UCSD-AML1 (cell line): ENCODE measurements at regions not wholly inside any gene's neighbourhood (a gene's known extent, or its start where the extent isn't known, plus 50 kb on each side); places are given as distances from the start of the nearest gene placed in this dataset.

ENCODE experiments used
- DNase-seq: peaks from one replicate; lab custom pipeline; 2025; ENCODE audit not compliant: unreplicated experiment; lab: John Stamatoyannopoulos, UW

DNA sequence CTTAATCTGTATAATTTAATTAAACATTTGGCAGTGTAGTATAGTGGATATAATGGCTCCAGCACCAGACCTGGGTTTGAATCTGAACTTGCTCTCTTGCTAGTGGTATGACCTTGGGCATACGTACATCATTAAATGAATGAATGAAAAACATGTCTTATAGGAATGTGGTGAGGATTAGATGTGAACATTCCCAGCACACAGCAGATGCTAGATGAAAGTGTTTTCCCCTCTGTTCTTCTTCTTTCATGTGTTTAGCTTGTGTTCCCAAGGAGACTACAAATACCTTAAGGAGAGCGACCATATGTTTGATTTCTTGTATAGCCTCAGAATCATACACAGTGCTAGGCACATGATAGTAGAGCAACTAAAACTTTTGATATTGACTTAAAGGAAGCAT lies 56.5 kb downstream of the CT47B1 start:
- DNase-seq, result no peak

DNA sequence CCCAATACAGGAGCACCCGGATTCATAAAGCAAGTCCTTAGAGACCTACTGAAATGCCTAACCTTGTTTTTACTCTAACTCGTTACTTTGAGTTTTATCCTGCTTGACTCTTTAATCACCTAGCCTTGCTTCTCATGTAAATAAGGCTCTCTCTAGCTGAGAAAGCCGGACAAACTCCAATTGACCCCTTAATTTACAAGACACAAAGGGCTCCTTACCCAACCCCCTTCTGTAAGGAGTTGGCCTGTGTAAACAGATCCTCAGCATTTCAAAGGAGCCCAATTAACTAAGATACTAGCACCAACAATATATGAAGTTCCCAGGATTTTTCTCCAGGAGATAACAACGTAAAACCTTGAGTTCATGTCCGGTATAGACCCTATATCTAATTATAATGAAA lies 61.7 kb downstream of the CT47B1 start:
- no peak for DNase-seq

DNA sequence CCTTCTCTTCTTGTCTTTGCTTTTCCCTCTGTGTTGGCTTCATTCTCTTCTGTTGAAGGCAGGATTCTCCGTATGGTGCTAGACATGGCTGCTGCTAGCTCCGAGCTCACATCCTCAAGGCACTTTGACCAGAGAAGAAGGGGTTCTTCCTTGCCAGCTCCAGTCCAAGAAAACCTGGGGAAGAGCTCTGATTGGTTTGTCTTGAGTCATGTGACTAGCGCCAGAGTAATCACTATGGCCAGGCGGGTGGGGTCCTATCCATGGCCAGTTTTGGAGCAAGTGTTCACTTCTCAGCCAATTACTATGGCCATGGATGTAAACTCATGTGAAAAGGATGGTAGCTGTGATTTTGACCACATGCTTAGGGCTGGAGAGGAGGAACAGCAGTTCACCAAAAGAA lies 74.2 kb downstream of the CT47B1 start:
- no peak for DNase-seq

DNA sequence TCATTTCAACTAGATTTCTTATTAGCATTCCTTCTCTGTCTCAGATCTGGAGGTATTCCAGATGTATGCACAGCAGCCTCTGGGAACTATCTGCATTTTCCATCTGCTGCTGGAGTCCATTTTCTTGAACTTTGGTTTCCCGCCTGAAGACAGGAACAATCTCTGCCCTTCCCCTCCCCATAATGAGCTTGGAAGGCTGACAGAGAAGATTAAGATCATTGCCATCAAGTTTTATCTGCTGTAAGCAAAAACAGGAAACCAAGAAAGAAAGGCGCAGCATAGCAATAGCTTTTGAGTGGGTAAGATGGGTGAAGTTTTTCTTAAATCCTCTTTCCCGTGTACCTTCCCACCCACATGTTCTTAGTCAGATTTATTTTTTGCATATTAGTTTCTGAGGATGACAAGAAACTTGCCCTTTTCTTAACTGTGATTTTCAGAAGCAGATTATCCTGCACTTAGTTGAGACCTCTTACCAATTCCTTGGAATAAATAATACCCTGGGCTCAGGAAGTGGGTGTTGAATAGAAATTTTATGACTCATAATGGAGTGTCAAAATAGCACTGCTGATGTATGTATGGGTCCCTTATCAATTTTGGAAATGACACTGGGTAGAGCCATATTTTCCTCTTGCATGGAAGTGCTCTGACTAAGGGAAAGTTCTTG lies 78.3 kb downstream of the CT47B1 start:
- DNase-seq, result no peak

DNA sequence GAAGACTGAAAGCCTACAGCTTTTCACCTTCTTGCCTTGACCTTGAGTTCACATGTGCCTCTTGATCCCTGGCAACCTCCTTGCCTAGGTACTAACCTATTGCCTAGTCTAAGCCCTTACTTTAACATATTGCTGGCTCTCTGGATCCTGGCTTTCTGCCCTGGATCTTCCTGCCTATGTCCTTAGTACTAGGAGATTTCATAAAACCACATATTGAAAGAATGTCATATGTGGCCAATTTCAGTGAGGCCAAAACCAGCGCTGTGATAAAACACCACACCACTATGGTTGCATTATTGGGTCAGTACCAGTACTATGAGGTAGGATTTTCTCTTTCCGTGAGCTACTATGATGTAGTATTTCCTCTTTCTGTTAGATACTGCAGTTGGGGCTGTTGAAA lies 80.4 kb downstream of the CT47B1 start:
- no peak for DNase-seq

DNA sequence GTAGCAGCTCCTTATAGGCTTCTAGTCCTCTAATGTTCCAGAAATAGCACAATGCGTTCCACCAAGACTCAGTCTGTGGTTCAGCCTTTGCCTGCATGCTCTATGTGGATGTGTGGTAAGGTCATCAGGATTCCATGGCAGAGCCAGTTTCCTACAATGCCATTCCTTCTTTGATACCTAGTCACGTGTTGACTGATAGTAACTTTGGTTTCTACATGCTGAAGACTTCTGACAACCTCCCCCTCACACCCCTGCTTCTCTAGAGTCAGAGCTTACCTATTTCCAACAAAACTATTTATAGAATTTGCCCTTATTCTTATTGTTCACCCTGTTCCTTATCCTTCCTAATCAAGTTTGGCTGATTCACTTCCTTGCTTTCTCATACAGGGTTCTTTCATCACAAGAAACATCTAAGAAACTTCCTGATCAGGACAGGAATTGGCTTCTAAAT lies 81.1 kb downstream of the CT47B1 start:
- DNase-seq, result no peak

DNA sequence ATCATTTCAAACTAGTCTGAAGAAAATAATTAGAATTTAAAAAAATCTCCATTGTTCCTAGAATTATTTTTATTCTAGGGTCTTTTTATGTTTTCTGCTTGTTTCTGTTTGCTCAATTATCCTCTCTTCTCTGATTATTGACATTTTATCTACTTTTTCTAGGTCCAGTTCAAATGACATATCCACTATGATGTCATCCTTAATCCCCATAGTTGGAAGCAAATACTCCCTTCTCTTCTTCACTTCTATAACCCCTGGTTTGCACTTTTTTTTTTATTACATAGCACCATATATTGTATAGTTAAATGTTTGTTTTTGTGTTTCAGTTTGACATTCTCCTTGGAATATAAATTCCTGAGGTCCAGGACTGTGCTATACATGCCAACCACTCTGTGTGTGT lies 82.6 kb downstream of the CT47B1 start:
- no peak for DNase-seq

DNA sequence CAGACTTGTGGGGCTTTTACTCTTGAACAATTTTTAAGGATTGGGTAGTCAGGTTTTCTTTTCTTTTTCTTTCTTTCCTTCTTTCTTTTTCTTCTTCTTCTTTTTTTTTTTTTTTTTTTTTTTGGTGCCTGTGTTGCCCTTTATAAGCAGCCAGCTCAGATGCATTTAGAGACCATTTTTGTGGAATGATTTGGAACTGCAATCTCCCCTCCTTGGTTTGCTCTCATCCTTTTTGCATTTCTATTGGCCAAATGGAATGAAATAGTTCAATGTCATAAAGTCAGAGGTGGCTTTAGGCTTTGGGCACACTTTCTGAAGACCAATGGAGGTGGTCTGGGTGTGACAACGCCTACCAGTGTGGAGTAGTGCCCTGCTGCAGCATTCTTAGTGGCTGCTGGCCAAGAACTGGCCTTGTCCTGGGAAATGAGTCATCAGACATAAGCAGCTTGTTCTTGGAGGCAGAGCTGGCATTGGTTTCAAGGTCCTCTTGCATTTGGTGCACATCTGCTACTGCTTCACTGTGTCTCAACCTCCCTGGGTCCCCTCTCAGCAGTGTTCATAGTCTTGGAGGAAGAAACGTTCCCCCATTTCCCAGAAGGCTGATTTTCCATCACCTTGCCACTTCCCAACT lies 84.5 kb downstream of the CT47B1 start:
- no peak for DNase-seq

DNA sequence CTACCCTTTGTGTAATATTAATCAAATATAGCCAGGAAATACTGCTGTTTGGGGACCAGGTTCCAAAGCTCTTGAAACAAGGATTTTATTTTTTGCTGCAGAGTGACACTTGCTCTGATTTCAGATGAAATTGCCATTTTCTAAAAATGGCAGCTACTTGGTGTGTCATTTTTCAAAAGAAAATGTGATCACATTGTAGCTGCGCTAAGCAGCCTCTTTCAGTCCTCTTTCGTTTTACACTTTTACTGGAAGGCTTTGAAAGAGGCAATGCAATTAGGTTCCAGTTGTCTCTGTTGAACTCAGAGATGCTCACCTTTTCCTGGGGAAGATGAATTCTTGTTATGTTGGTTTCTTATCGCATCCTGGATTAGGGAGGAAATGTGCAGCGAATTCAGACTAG lies 85.1 kb downstream of the CT47B1 start:
- DNase-seq, result no peak

DNA sequence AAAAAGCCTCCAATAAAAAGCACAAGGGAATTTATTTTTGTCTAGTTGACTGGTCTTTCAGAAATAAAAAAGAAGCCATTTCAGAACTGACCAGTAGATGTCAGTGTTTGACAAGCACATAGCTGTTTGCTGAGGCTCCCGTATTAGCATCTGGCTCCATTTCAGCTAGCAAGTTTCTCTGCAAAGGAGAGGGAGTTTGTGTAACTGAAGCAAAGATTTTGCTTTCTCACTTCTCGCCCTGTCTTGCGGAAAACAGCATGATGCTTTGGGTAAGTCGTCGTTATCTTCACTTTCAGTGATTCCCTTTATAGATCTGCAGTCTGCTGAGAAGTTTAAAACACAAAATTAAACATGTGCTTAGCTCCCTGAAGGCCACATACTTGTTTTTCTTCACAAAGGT lies 85.5 kb downstream of the CT47B1 start:
- DNase-seq, result no peak

DNA sequence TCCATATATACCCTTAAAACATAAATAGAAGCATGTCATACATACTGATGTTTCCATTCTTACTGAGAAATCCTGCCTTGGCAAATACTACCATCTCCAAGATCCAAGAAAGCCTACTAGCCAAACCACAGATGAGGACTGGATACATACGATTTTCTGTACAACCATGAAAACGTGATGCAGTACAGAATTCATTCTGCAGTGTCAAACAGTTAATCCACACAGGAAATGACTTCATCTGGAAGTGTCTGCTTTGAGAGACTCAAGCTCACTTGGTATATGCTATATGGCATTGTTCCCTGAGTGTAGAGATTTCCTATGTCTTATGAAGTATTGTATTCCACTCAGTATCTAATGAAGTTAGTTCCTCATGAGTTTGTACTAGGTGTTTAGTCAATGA lies 94.3 kb downstream of the CT47B1 start:
- DNase-seq, result no peak

DNA sequence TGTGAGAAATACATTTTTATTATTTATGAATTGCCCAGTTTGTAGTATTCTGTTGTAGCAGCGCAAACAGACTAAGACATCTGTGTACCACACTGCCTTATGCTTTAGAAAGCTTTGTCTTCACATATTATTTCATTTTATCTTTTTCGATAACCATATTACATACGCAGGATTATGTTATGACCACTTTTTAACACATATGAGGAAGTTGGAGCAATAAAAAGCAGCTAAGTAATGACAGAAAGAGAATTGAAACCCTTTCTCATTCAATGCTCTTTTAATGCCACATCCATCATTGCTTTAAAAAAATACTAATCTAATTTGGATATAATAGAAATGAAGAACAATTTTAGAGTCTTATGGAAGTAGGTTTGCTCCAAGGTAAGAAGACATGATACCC lies 99.7 kb downstream of the CT47B1 start:
- DNase-seq, result no peak

DNA sequence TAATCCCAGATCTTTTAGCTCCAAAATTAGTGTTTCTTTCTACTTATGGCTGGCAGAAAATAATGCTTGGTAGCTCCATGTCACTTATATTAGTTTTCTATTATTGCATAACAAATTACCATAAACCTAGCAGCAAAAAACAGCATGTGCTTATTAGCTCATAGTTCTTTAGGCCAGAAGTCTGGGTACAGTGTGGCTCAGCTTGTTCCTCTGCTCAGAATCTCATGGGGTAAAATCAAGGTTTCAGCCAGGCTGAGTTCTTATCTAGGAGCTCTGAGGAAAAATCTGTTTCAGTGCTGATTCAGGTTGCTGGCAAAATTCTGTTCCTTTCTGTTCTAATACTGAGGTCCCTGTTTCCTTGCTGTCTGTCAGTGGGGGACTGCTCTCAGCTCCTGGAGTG lies 101.1 kb downstream of the CT47B1 start:
- DNase-seq, result no peak

DNA sequence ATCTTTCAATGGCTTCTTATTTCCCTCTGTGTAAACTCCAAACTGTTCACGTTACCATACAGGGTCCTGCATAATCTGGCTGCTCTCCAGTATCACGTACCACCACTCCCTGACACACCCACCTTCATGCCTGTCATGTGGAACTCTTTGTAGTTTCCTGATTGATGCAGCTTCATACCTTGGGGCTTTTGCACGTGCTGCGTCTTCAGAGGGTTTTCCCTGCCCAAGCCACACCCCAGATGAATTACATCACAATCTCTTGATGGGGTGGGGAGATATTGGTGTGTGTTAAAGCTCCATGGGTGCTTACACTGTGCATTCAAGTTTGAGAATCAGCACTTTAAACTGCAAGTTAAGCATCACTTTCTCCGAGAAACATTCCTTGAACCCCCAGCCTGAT lies 101.9 kb downstream of the CT47B1 start:
- no peak for DNase-seq

DNA sequence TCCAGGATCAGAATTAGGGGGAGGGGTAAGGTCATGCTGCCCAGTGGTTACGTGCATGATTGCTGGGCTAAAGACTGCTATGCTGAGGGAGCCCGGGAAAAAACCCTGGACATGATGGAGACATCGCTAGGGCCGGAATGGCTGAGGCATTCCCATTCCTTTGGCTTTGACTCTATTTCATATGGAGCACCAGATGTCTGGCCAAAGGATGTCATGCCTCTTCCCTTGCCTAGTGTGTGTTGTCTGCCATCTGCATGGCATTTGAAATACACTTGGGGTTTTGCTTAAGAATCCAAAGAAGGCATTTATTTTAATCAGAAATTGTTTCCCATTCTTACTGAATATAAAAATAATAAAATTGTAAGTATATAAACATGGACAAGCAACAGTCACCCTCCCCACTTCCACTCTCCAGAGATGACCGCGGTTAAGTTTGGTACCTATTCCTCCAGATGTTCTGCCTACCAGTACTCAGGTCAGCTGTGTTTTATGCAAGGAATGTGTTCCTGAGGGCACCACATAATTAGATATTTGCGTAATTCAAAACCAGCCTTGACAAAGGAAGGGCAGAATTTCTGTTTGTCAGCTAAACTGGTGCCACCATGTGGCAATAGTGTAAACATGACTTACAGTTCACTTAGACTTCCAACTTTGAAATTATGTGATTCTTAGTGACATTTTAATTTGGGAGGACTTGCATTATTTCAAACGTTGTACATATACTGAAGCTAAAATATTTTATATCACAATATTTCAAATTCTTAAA lies 105.9 kb downstream of the CT47B1 start:
- no peak for DNase-seq

DNA sequence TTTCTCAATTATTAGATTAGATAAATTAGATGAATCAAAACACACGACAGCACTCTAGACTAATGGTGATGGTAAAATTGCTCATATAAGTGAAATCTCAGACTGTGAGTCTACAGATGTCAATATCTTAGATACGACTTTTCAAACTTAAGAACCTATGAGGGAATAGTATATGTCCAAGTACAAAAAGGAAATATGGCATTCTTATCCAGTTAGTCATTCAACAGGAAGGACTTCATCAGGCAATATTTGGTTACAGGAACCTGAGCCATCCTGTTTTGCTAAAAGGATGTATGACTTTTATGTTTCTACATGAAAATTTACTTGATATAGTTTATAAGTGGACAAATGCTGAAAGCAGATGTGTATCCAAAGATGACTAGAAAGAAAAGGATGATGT lies 107.0 kb downstream of the CT47B1 start:
- DNase-seq, result no peak

DNA sequence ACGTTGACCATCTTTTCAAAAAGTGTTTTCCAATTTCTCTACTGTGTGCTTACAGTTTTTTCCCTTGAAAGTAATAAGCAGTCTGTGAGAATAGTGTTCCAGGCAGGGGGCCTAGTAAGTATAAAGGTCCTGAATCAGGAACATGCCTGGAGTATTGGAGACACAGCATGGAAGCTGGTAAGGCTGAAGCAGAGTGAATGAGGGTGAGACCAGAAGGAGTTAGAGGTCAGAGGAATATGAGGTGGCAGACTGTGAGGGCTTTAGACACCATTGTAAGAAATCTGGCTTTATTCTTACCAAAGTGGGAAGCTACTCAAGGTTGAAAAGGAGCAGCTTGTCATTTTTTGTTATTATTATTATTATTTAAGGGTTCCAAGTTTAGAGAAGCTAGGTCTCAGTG lies 107.4 kb downstream of the CT47B1 start:
- DNase-seq, result no peak

DNA sequence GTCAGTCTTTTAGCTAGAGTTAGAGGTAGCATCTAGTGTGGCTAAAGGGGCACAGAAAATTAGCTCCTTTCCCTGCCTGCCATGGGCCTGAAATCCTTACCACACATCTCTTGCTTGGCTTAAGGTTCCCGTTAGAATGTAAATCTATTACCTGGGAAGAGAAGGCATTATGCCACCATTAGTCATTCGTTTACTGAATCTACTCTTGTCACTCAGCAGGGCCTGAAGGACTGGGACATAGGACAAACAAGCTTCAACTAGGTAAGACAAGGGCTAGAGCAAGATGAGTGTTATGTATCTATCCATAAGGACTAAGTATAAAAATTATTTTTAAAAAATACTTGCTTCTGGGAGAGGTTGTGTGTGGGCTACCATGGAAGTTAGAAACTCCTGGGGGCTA lies 112.4 kb downstream of the CT47B1 start:
- DNase-seq, result no peak

DNA sequence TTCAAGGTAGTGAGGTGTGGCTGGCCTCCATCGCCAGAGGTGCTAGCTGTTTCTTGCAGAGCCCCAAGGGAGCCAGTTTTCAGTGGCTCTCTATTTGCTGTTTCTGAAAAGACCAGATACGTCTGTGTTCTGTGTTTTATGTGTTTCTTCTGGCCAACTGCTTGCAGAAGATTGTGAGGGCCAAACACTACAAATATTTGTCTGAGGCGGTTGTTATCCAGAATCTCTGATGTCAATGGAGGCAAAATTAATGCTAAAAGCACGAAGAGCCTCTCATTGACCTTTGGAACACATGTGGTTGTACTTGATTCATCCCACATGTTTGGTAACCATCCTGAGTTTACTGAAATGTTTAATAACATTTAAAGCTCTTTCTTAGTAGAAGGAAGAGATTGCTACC lies 113.9 kb downstream of the CT47B1 start:
- DNase-seq, result no peak

DNA sequence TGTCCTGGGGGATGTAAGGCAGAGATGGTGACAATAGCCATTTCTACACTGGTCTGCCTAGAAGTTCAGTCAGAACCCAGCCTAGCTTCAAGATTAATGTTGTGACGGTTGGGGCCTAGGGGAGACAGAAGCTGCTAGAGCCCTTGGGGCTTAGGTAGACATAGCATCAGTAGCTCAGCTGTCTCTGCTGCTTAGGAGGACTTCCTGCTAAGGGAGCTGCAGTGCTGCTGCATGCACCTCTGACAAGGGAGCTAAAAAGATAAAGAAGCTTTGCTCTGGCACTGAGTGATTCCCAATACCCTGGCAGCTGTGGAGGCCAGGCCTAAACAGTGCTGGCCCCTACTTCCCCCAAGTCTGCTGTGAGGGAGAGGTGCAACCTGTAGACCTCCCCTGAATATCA lies 116.0 kb downstream of the CT47B1 start:
- no peak for DNase-seq

DNA sequence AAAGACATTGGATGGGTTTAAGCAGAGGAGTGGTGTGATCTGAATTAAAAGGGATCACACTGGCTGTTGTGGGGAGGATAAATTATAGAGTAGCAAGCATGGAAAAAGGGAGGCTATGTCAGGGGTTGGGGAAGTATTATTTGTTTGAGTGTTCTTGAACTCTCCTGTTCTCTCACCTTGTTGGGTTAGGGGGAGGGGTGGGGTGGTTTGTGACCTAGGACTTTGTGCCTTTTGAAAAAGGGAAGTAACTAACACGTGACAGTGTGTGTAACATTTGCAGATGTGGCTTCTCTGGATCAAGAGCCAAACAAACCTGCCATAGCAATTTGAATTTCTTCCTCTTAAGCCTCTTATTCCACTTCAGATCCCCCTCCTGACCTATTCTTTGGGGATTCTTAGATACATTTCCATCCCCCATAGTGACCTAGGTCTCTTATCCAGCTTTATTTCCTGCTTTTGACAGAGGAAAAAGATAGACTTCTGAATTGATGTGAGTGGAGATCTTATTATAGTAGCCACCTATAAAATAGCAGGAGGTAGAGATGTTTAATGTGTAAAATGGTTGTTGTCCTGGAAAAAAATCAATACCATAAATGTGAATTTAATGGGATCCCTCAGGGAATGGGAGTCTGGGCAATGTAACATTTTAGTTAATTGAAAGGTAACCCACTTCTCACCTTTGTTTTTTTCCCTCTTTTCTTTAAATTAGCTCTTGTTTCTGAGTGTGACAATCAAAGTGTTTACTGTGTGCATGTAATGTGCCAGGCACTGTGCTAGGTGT lies 120.4 kb downstream of the CT47B1 start:
- DNase-seq, result peak; percentile 16
